NCI-H2227 (cell line): ENCODE measurements at regions not wholly inside any gene's neighbourhood (a gene's known extent, or its start where the extent isn't known, plus 50 kb on each side); places are given as distances from the start of the nearest gene placed in this dataset.
A peak's percentile ranks its signal among the peaks of the same experiment; 100 is the strongest.
"Not testable (repeated sequence)": the region's sequence is repeated elsewhere in the genome, so short reads cannot be mapped to it uniquely, and the experiment has no call there.

ENCODE experiments used
- DNase-seq: peaks from one replicate; lab custom pipeline; 2025; ENCODE audit not compliant: unreplicated experiment; lab: John Stamatoyannopoulos, UW

DNA sequence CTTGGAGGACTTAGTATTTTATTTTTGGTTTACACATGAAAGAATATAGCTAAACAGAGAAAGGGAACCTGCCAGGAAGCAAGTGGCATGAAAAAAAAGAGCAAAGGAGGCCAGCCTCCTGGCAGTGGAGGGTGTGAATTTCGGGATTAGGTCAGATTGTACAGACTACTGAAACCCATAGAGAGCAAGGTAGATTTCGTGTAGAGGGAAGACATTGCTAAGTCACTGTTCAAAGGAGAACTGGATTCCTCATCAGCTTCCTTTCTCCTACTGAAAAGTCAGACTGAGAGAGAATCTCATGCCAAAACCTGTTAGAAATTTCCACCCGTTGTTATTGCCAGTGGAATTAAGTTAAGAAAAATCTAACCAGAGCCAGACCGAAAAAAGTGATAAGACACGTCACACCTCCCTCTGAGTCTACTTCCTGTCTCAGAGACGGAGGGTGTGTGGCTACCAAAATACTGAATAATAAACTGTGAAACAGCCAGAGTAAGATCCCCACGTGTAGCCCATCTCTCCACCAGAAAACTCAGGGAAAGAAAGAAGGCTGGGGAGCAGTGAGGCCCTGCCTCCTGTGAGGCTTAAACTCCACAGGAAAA is 118.8 kb downstream of the SKIDA1 start:
- DNase-seq: no peak

- DNase-seq: no peak
Measured at GRCh38 chr10:21405981-21406380, 119.5 kb downstream of the SKIDA1 start.

- no peak for DNase-seq
Measured at GRCh38 chr10:21403256-21404015, 122.0 kb downstream of the SKIDA1 start.

GRCh38 chr10:21402606-21403083 is 122.8 kb downstream of the SKIDA1 start:
- DNase-seq: no peak

DNA sequence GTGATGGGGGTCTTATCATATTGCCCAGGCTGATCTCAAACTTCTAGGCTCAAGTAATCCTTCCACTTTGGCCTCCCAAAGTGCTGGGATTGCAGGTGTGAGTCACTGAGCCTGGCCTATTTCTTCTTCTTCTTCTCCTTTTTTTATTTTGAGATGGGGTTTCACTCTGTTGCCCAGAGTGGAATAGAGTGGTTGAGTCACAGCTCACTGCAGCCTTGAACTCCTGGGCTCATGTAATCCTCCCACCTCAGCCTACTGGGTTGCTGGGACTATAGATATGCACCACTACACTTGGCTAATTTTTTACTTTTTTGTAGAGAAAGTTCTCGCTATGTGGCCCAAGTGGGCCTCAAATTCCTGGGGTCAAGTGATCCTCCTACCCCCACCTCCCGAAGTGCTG is 124.3 kb downstream of the SKIDA1 start:
- DNase-seq: no peak

DNA sequence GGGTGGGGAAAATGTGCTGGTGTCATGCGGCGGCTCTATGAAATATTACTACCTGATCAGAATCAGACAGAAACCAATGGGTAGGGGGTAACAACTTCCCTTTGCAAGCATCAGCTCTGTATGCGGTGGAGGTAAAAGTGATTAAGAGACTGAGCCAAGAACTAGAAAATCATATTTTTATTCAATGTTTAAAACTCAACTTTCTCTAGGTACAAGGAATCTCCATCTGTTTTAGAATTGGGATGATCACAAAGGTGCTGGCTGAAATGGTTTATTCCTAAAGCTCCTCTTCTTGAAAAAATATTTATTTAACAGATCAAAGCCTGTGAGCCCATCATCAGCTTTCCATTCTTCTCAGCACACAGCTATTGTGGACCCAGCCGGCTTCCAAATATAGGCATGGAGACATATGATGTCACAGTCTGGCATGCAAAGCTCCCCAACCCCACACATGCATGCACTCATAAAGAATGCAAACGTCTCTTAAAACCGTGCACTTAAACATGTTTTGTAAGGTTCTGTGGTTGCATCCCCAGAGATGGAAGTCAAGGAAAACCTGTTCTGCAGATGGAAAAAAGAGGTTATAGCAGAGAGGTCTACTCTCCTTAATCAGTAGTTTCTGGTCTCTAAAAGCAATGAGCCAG is 126.0 kb downstream of the SKIDA1 start:
- no peak for DNase-seq

GRCh38 chr10:21398563-21399231 is 126.8 kb downstream of the SKIDA1 start:
- no peak for DNase-seq

- DNase-seq: no peak
Measured at GRCh38 chr10:21396889-21397288, 128.6 kb downstream of the SKIDA1 start.

- no peak for DNase-seq
Measured at GRCh38 chr10:21393931-21394330, 131.6 kb downstream of the SKIDA1 start.

DNA sequence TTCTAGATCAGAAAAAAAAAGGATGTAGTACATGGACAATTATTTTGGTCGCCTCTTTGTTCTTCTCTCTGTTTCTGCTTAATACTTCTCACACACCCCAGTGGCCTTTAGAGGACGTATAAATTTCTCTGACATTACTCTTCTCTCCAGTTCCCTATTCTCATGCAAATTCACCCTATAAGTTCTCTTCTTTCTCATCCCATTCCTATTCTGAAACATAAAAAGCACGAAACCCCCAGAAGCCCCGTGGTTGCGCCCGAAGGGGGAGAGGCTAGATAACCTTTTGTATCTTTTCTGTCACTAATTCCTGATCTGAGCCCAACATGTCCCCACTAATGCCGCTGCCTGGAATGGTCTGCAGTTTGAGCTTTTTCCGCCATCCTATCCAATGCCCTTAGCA is 136.9 kb downstream of the SKIDA1 start:
- no peak for DNase-seq

DNA sequence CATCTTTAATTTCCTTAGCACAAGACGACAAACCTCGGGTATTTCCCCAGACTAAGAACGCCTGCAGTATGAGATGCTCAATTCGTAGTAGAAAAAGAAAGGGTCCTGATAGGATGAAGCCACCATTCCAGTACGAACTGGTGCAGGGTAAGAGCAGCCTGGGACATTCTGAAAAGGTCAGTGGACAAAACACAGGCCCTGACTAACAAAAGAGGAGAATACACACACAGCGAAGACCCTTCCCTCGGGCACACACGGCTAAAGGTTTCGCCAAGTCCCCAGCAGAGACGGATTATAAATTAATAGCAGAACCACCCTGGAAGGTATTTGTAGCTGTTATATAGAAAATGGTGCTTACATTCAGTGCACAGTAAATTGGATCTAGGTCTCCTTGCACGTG is 137.6 kb downstream of the SKIDA1 start:
- DNase-seq: no peak

- no peak for DNase-seq
Measured at GRCh38 chr10:21385996-21386585, 139.4 kb downstream of the SKIDA1 start.

GRCh38 chr10:21385536-21385935 is 139.9 kb downstream of the SKIDA1 start:
- no peak for DNase-seq

GRCh38 chr10:21379143-21379542 is 146.3 kb downstream of the SKIDA1 start:
- no peak for DNase-seq

DNA sequence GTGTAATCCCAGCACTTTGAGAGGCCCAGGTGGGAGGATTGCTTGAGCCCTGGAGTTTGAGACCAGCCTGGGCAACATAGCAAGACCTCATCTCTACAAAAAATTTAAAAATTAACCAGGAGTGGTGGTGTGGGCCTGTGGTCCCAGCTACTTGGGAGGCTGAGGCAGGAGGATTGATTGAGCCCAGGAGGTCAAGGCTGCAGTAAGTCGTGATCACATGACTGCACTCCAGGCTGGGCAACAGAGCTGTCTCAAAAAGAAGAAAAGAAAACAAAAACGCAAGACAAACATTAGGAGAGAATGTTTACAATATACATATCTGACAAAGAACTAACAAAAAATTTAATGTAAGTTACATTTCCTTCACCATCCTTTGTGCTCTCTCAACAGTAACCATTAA is 150.2 kb downstream of the SKIDA1 start:
- DNase-seq: not testable (repeated sequence)

GRCh38 chr10:21373881-21374280 is 151.6 kb downstream of the SKIDA1 start:
- DNase-seq: not testable (repeated sequence)

- peak; percentile 51 for DNase-seq
Measured at GRCh38 chr10:21372651-21373410, 152.7 kb downstream of the SKIDA1 start.

DNA sequence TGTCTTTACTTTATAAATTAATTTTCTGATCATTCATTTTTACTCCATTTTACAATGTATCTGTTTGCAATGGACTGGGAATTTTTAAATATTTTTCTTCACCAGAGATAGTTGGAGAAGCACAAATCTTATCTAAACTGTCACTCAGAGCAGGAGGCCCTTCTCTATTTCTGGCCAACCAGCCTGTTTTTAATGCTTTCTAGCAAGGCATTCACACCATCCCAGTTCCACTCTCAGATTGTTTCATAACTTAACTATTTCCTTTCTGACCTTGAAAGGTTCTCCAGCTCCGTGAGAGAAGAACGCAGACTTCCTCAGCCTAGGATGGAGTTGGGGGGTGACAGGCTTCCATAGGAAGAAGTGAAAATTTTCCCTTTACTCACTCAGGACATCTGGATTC is 155.8 kb downstream of the SKIDA1 start:
- no peak for DNase-seq

DNA sequence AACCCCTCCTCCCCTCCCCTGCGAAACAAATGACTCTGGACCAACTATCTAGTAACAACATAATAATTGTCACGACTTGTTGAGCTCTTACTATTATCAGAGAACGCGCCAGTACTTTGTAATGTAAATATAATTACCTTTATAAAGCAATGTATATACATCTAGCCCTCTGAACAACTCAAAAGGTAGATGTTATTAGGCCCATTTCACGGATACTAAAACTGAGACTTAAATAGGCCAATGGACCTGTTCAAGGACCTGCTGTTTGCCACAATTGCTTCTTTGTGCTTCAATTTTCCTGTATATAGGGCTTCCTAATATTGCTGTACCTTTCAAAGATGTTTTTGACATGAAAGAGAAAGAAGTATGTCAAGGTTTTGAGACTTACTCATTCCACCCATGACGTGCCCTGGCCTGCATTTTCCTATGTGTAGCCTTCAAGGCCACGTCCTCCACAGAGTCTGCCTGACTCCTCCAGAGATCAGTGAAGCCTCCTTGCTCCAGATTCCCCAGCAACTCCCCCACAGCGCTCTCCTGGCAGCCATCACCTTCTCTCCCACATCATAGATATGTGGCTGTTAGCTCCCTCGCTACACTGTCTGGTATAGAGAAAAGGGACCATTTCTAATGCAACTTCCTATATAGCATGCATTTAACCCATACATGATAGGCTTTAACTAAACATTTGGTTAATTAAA is 156.6 kb downstream of the SKIDA1 start:
- no peak for DNase-seq

DNA sequence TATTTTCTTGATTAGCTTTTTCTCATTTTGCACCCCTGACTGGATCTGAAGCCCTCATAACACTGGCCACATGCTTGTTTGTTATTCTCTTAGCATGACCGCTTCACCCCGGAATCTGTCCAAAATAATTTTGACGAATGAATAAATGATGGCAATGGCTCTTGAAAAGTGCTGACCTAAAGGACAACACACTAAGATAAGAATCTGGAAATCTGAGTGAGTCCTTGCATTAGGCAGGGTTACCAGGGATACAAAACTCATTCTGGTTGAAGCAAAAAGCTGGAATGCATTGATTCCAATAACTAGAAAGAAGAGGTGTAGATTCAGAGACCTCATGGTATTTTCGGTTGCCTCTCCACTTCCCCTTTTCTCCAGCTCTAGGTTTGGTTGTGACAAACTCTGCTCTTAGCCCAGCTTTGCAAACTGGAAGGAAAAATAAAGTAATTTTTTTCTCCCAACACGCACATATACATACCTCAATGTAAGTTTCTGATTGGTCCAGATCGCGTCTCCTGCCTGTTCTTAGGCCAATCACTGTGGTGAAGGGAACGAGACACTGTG is 157.4 kb downstream of the SKIDA1 start:
- no peak for DNase-seq
